ENCODE measurements at regions not wholly inside any gene's neighbourhood (a gene's known extent, or its start where the extent isn't known, plus 50 kb on each side); places are given as distances from the start of the nearest gene placed in this dataset.

- no peak for TF ChIP-seq CTCF (IDR thresholded peaks at IDR 0.05; ENCODE audit: low read depth, low read length)
- no peak overlapping the region for H3K4me3 ChIP-seq (ENCODE audit: low read depth, low read length)
Measured at GRCh38 chr18:43525169-43525568, 247.9 kb upstream of the SYT4 start.

- TF ChIP-seq CTCF (IDR thresholded peaks at IDR 0.05; ENCODE audit: low read depth, low read length) = no peak
- no peak overlapping the region for H3K4me3 ChIP-seq (ENCODE audit: low read depth, low read length)
Measured at GRCh38 chr18:43526426-43527145, 249.3 kb upstream of the SYT4 start.

GRCh38 chr18:43531438-43531837, 254.1 kb upstream of the SYT4 start:
- no peak overlapping the region for H3K4me3 ChIP-seq (ENCODE audit: low read depth, low read length)
- no peak for TF ChIP-seq CTCF (IDR thresholded peaks at IDR 0.05; ENCODE audit: low read depth, low read length)

- TF ChIP-seq CTCF (IDR thresholded peaks at IDR 0.05; ENCODE audit: low read depth, low read length) = no peak
- no peak overlapping the region for H3K4me3 ChIP-seq (ENCODE audit: low read depth, low read length)
Measured at GRCh38 chr18:43533371-43533770, 256.1 kb upstream of the SYT4 start.

- no peak for TF ChIP-seq CTCF (IDR thresholded peaks at IDR 0.05; ENCODE audit: low read depth, low read length)
- no peak overlapping the region for H3K4me3 ChIP-seq (ENCODE audit: low read depth, low read length)
Measured at GRCh38 chr18:43534511-43534910, 257.2 kb upstream of the SYT4 start.

GRCh38 chr18:43539862-43540261, 262.6 kb upstream of the SYT4 start:
- no peak overlapping the region for H3K4me3 ChIP-seq (ENCODE audit: low read depth, low read length)
- no peak for TF ChIP-seq CTCF (IDR thresholded peaks at IDR 0.05; ENCODE audit: low read depth, low read length)

- H3K4me3 ChIP-seq (ENCODE audit: low read depth, low read length) = no peak overlapping the region
- no peak for TF ChIP-seq CTCF (IDR thresholded peaks at IDR 0.05; ENCODE audit: low read depth, low read length)
Measured at GRCh38 chr18:43542016-43542415, 264.7 kb upstream of the SYT4 start.
